ENCODE measurements at regions not wholly inside any gene's neighbourhood (a gene's known extent, or its start where the extent isn't known, plus 50 kb on each side); places are given as distances from the start of the nearest gene placed in this dataset.

DNA sequence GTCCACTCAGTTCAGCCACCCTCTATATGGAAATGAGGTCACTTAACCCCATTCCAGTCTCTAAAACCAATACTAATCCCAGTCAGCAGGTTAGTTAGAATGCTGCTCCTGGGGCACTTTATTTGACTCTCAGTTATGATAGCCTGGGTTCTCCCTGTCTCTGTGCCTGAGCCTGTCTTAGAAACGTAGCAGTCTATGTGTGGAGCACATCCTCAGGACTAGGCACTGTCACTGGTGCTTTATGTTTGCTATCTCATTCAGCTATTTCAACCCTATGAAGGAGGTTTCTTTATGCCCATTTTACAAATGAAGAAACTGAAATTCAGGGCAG, 152.5 kb upstream of the PKDCC start:
- no peaks in the 10 kb centered on the region for H3K36me3 ChIP-seq
- no peak overlapping the region for H3K9ac ChIP-seq
- H3K4me3 ChIP-seq: no peak overlapping the region
- no peaks in the 10 kb centered on the region for H3K79me2 ChIP-seq (ENCODE audit: low read depth)
- H2AFZ ChIP-seq (replicated peaks): no peak overlapping the region
- H3K27ac ChIP-seq: no peak overlapping the region
- H3K27me3 Mint-ChIP-seq (ENCODE audit: insufficient read depth, low read depth): peaks cover 2% of the 10 kb centered on the region
- no peak overlapping the region for H3K4me2 ChIP-seq
- H3K4me3 Mint-ChIP-seq: no peak overlapping the region
- no peaks in the 10 kb centered on the region for H3K27me3 ChIP-seq
- DNase-seq (ENCODE audit: low spot score): no peak
- no peak overlapping the region for H3K27ac Mint-ChIP-seq
- no peaks in the 10 kb centered on the region for H3K9me3 Mint-ChIP-seq
- H3K4me1 Mint-ChIP-seq: no peaks in the 10 kb centered on the region
- H4K20me1 ChIP-seq (ENCODE audit: low read depth): no peaks in the 10 kb centered on the region
- H3K36me3 Mint-ChIP-seq: no peaks in the 10 kb centered on the region
- no peak for TF ChIP-seq EZH2phosphoT487 (IDR thresholded peaks at IDR 0.05)
- TF ChIP-seq EZH2 (IDR thresholded peaks at IDR 0.05): no peak
- TF ChIP-seq, protein P1, sequence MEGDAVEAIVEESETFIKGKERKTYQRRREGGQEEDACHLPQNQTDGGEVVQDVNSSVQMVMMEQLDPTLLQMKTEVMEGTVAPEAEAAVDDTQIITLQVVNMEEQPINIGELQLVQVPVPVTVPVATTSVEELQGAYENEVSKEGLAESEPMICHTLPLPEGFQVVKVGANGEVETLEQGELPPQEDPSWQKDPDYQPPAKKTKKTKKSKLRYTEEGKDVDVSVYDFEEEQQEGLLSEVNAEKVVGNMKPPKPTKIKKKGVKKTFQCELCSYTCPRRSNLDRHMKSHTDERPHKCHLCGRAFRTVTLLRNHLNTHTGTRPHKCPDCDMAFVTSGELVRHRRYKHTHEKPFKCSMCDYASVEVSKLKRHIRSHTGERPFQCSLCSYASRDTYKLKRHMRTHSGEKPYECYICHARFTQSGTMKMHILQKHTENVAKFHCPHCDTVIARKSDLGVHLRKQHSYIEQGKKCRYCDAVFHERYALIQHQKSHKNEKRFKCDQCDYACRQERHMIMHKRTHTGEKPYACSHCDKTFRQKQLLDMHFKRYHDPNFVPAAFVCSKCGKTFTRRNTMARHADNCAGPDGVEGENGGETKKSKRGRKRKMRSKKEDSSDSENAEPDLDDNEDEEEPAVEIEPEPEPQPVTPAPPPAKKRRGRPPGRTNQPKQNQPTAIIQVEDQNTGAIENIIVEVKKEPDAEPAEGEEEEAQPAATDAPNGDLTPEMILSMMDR (IDR thresholded peaks at IDR 0.05): no peak
- no peaks in the 10 kb centered on the region for H3K9me3 ChIP-seq (ENCODE audit: low read depth)
- no peaks in the 10 kb centered on the region for H3F3A ChIP-seq (ENCODE audit: low read depth)
- H3K4me1 ChIP-seq: no peaks in the 10 kb centered on the region

DNA sequence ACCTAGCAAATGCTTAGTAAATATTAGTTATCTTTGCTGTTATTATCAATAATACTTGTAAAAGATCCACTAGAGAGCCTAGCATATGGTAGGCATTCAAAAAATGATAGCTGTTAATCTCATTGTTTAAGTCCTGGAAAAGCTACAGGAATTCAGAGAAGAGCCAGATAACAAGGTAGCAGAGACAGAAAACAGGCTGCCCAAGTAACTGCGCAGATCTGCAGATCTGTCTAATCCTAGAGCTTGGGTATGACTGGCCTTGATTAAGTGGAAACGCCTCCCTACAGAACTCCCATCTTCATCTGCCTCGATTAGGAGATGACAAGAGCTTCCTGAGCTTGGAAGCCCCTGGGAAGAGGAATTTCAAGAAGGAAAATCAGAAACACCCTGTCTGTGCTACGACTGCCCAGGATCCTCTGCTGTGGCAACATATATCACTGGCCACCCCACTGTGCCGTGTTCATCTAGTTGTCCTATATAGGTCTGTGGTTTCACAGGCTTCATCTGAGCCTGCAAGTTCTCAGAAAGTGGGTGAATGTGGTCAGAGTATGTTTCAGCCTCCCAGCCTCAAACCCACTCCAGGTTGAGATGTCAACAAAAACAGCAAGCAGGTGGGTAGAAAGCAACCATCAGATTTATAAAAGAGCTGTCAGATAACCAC, 151.5 kb upstream of the PKDCC start:
- H3K36me3 Mint-ChIP-seq: no peaks in the 10 kb centered on the region
- Histone ChIP-seq H3K27ac (no peak overlapping the region), H3K79me2 (ENCODE audit: low read depth) (no peaks in the 10 kb centered on the region)

DNA sequence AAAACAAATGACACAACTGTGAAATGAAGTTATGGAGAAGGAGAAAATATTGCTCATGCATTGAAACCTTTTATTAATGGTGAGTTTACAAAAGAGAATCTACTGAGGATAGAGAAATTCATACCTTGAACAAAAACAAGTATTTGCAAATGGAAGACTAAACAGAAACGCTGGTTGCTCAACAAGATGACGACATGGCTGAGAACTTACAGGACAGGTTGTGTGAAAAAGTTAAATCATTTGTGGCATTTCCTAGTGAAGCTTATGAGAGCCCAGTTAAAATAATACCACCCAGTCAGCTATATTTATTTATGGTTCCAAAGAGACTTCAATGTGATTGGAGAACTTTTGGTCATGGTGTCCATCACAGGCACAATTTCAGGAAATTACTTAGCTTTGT, 148.6 kb upstream of the PKDCC start:
- no peak overlapping the region for H3K4me2 ChIP-seq
- no peak overlapping the region for H3K4me3 ChIP-seq
- H3K4me1 ChIP-seq: no peaks in the 10 kb centered on the region
- no peak for TF ChIP-seq EZH2phosphoT487 (IDR thresholded peaks at IDR 0.05)
- no peak for TF ChIP-seq EZH2 (IDR thresholded peaks at IDR 0.05)
- TF ChIP-seq, protein P1 (IDR thresholded peaks at IDR 0.05): no peak
- H3K4me1 Mint-ChIP-seq: no peaks in the 10 kb centered on the region
- no peaks in the 10 kb centered on the region for H3K36me3 Mint-ChIP-seq
- H3K27me3 ChIP-seq: no peaks in the 10 kb centered on the region
- H3K36me3 ChIP-seq: no peaks in the 10 kb centered on the region
- no peak overlapping the region for H3K9ac ChIP-seq
- H4K20me1 ChIP-seq (ENCODE audit: low read depth): no peaks in the 10 kb centered on the region
- no peak overlapping the region for H3K4me3 Mint-ChIP-seq
- no peaks in the 10 kb centered on the region for H3K9me3 Mint-ChIP-seq
- H3K27ac ChIP-seq: no peak overlapping the region
- H3K9me3 ChIP-seq (ENCODE audit: low read depth): no peaks in the 10 kb centered on the region
- no peak overlapping the region for H2AFZ ChIP-seq (replicated peaks)
- peaks cover 3% of the 10 kb centered on the region for H3K27me3 Mint-ChIP-seq (ENCODE audit: insufficient read depth, low read depth)
- H3K79me2 ChIP-seq (ENCODE audit: low read depth): no peaks in the 10 kb centered on the region
- no peak overlapping the region for H3K27ac Mint-ChIP-seq
- no peaks in the 10 kb centered on the region for H3F3A ChIP-seq (ENCODE audit: low read depth)
- no peak for DNase-seq (ENCODE audit: low spot score)

More for the DNA sequence above, 151.5 kb upstream of the PKDCC start:
- no peak overlapping the region for H3K4me2 ChIP-seq
- H3K27me3 ChIP-seq: no peaks in the 10 kb centered on the region
- peaks cover 2% of the 10 kb centered on the region for H3K27me3 Mint-ChIP-seq (ENCODE audit: insufficient read depth, low read depth)
- H2AFZ ChIP-seq (replicated peaks): no peak overlapping the region
- no peaks in the 10 kb centered on the region for H3K4me1 Mint-ChIP-seq
- no peak overlapping the region for H3K4me3 ChIP-seq
- H3K36me3 ChIP-seq: no peaks in the 10 kb centered on the region
- no peaks in the 10 kb centered on the region for H4K20me1 ChIP-seq (ENCODE audit: low read depth)
- H3K27ac Mint-ChIP-seq: no peak overlapping the region
- H3K9ac ChIP-seq: no peak overlapping the region
- no peak overlapping the region for H3K4me3 Mint-ChIP-seq
- no peaks in the 10 kb centered on the region for H3F3A ChIP-seq (ENCODE audit: low read depth)
- no peaks in the 10 kb centered on the region for H3K9me3 Mint-ChIP-seq
- H3K4me1 ChIP-seq: no peaks in the 10 kb centered on the region
- DNase-seq (ENCODE audit: low spot score): no peak
- TF ChIP-seq EZH2 (IDR thresholded peaks at IDR 0.05) (no peak), EZH2phosphoT487 (IDR thresholded peaks at IDR 0.05) (no peak)
- TF ChIP-seq, protein P1 (IDR thresholded peaks at IDR 0.05): no peak
- no peaks in the 10 kb centered on the region for H3K9me3 ChIP-seq (ENCODE audit: low read depth)

Measured in neural progenitor cell (in vitro differentiated cells).